Right cardiac atrium (tissue), 5 donors: ENCODE measurements at regions not wholly inside any gene's neighbourhood (a gene's known extent, or its start where the extent isn't known, plus 50 kb on each side); places are given as distances from the start of the nearest gene placed in this dataset.
A peak's percentile ranks its signal among the peaks of the same experiment; 100 is the strongest.
"Not testable (repeated sequence)": the region's sequence is repeated elsewhere in the genome, so short reads cannot be mapped to it uniquely, and the experiment has no call there.

Experiments used
- ATAC-seq, 2 donors: fragments of 200-7000 bp; cut with Tn5 transposase; one replicate each; pipeline versions ENCODE4 v1.8.0 to v1.9.1; 2020; ENCODE audit warnings: moderate library complexity in 2 of 2, mild to moderate bottlenecking in 1 of 2
- DNase-seq, 3 donors: peaks; one replicate each; pipeline ENCODE4 v3.0.0-alpha.2; 2020
- H3K27ac ChIP-seq: one replicate; pipeline ENCODE4 v1.5.1; 2013; ENCODE audit warnings: mild to moderate bottlenecking, low read length, control low read depth, moderate library complexity
- H3K27me3 ChIP-seq: one replicate; pipeline ENCODE4 v1.6.1; 2013; ENCODE audit not compliant: control insufficient read depth, insufficient read depth
- H3K4me1 ChIP-seq: one replicate; pipeline ENCODE4 v1.6.1; 2013; ENCODE audit warnings: low read length; ENCODE audit not compliant: control insufficient read depth, insufficient read depth
- H3K4me3 ChIP-seq: one replicate; pipeline ENCODE4 v1.5.1; 2013; ENCODE audit warnings: low read length, control low read depth
- H3K9me3 ChIP-seq: one replicate; pipeline ENCODE4 v1.6.1; 2013; ENCODE audit warnings: low read length; ENCODE audit not compliant: control insufficient read depth
- WGBS: extraction: QIAGEN DNeasy Blood & Tissue Kit; methylation state at CpG from one replicate; pipeline ENCODE4 v1.1.7; 2013; 5-methylcytosine and 5-hydroxymethylcytosine counted together
- intact Hi-C, 4 donors: fragments of 100-400 bp; cut with DNase I; formaldehyde crosslinking; loops; one replicate each; pipeline versions ENCODE4 v1.11.0 to v1.14.0; 2022 to 2023
- donor health status: healthy with polysubstance abuse.
- donor health status: DM: no; HTN: yes; CAD: no.
- donor health status: DM: no; HTN: no; CAD: no.
- donor health status: DM: no; HTN: yes; CAD: no; lungs with severe emphysema.
- donor health status: DM: yes; HTN: yes; CAD: no.

DNA sequence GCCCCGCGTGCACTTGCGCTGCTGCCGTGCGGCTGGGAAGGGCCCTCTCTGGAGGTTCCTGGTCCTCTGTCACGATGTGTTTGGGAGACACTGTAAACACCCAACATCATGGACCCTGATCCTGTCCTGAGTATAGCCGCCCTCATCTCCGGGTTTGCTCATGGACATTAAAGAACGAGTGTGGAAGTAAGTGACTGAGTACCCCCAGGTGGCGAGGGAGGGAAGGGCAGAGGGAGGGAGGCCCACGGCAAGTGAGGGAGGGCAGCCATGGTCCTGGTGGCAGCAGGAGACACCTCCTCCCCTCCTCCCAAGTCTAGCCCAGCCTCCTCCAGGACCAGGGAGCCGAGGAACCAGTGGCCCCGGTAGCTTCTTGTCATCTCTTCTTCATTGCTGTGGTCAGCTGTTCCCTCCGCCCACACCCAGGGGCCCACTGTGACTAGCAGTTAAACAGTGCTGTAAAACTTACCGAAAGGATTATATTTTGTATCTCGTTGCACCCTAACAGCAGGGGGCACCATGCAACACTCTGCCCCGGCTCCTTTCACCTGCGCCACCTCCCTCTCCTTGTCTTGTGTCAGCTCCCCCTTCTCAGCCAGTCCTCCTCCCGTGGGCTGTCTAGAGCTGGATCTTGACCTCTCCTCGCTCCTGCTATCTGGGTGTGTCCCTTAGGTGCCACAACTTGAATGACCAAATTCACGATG, 566.5 kb upstream of the B3GAT1 start:
- WGBS: 78% methylated on average over 21 of the region's 21 CpGs
- no peak for ATAC-seq
- Histone ChIP-seq H3K4me1 (no peaks in the 10 kb centered on the region), H3K4me3 (no peak overlapping the region), H3K27ac (no peak overlapping the region), H3K27me3 (no peaks in the 10 kb centered on the region), H3K9me3 (no peaks in the 10 kb centered on the region)
- no peak for DNase-seq
- intact Hi-C loops: no loop called here

DNA sequence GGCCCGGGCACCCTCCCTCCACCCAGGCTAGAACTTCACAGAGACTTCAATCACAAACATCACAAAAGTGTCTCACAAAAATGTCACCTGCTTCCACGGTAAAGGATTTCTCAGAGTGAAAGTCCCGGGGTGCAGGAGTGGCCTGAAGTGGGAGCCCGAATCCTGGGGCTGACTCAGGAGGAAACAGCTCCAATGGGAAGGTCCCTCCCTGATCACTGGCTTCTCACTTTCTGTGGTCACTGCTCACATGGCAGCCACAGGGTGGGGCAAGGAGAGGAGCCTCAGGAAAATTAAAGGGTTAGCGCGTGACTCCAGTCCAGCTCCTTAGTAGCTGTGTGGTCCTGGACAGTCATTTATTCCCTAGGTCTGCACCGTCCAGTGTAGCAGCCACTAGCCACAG, 564.5 kb upstream of the B3GAT1 start:
- ATAC-seq (no peak), DNase-seq (no peak)
- no peaks in the 10 kb centered on the region for H3K9me3 ChIP-seq
- intact Hi-C loops: no loop called here
- WGBS: 76% methylated on average over 7 of the region's 7 CpGs
- H3K4me1 ChIP-seq: no peaks in the 10 kb centered on the region
- H3K27me3 ChIP-seq: no peaks in the 10 kb centered on the region
- H3K27ac ChIP-seq: no peak overlapping the region
- no peak overlapping the region for H3K4me3 ChIP-seq

DNA sequence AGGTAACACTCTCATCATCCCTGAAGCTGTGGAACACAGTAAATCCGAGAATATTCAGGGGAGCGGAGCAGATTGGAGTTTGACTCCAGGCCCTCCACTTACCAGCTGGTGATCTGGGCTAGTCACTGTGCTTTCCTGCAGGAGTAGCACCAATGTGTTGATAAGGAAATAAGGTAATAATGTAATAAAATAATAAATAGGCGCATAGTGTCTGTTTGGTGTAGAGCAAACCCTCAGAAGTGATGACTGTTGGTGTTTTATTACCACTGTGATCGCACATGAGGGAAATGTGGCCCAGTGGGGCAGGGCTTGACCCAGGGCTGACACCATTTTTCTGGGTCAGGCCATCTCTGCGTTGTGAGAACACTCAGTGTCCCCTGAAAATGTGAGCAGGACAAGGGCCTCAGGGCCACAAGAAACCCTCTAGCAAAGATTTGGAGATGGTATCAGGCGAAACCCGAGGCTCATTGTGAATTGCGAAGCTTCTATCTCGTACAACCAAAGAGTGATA, 563.9 kb upstream of the B3GAT1 start:
- DNase-seq: no peak
- Histone ChIP-seq H3K4me1 (no peaks in the 10 kb centered on the region), H3K4me3 (no peak overlapping the region), H3K27me3 (no peaks in the 10 kb centered on the region), H3K9me3 (no peaks in the 10 kb centered on the region), H3K27ac (no peak overlapping the region)
- intact Hi-C loops: no loop called here
- 72% methylated on average over 9 of the region's 9 CpGs for WGBS
- ATAC-seq: no peak

DNA sequence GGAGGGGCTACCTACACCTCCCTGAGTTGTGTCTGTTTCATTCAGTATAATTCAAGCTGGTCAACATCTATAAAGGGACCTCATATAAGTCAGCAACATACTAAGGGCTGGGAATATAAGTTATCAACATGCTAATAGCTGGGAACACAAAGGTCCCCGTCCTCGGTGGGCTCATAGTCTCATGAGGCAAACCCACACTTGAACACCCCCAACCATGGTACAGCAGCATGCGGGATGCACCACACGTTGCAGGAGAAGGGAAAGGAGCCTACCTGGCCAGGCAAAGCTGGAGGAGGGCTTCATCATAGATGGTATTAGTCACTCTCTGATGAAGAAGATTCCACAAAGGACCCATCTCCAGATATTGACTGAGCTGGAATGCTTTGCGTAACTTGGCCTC, 561.8 kb upstream of the B3GAT1 start:
- ATAC-seq: no peak
- H3K4me1 ChIP-seq: no peaks in the 10 kb centered on the region
- WGBS: 86% methylated on average over 5 of the region's 5 CpGs
- DNase-seq: no peak
- H3K4me3 ChIP-seq: no peak overlapping the region
- H3K27me3 ChIP-seq: no peaks in the 10 kb centered on the region
- no peaks in the 10 kb centered on the region for H3K9me3 ChIP-seq
- H3K27ac ChIP-seq: no peak overlapping the region
- intact Hi-C loops: no loop called here

DNA sequence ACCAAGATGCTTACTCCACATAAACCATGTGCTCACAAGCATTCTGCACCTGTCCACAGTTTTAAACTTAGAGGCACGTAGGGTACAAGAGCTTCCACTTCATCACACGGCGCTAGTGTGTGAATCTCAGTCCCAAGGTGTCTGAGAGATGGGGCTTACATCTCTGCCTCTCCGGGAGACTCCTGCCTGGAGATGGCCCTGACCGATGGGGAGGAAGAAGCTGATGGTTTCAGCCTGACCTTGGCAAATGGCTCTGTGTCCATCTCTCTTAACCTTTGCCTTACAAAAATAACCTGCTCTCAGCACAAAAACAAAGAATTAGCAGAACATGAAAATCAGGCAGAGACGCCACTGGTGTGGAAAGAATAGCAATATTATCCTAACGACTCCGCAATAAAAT, 559.3 kb upstream of the B3GAT1 start:
- Histone ChIP-seq H3K27ac (no peak overlapping the region), H3K9me3 (no peaks in the 10 kb centered on the region), H3K4me3 (no peak overlapping the region), H3K27me3 (no peaks in the 10 kb centered on the region), H3K4me1 (no peaks in the 10 kb centered on the region)
- DNase-seq (no peak), ATAC-seq (no peak)
- intact Hi-C loops: no loop called here
- WGBS: 86% methylated on average over 8 of the region's 8 CpGs

DNA sequence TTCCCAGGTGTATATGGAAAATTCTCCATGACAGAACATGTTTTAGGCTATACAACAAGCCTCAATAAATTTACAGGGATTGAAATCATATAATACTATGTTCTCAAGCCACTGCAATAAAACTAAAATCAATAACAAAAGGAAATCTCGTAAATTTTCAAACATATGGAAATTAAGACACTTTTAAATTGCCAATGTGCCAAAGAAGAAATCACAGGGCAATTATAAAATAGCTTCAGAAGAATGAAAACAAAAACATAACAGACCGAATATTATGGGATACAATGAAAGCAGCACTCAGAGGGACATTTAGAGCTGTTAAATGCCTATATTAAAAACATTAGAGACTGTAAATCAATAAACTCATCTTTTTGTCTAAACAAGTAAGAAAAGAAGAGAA, 555.7 kb upstream of the B3GAT1 start:
- Histone ChIP-seq H3K27me3 (no peaks in the 10 kb centered on the region), H3K27ac (no peak overlapping the region), H3K9me3 (no peaks in the 10 kb centered on the region), H3K4me3 (no peak overlapping the region), H3K4me1 (no peaks in the 10 kb centered on the region)
- 75% methylated on average over 2 of the region's 2 CpGs for WGBS
- DNase-seq: no peak
- no peak for ATAC-seq
- intact Hi-C loops: no loop called here

DNA sequence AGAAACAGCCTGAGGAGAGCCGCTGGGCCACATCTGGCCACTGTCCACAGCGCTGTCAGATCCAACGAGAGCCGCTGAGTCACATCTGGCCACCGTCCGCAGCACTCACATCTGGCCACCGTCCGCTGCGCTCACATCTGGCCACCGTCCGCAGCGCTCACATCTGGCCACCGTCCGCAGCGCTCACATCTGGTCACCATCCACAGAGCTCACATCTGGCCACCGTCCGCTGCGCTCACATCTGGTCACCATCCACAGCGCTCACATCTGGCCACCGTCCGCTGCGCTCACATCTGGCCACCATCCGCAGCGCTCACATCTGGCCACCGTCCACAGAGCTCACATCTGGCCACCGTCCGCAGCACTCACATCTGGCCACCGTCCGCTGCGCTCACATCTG, 549.3 kb upstream of the B3GAT1 start:
- 92% methylated on average over 30 of the region's 30 CpGs for WGBS
- ATAC-seq, intact Hi-C loops, H3K4me3 ChIP-seq, H3K27me3 ChIP-seq, DNase-seq, H3K27ac ChIP-seq, H3K9me3 ChIP-seq, H3K4me1 ChIP-seq: not testable (repeated sequence)

DNA sequence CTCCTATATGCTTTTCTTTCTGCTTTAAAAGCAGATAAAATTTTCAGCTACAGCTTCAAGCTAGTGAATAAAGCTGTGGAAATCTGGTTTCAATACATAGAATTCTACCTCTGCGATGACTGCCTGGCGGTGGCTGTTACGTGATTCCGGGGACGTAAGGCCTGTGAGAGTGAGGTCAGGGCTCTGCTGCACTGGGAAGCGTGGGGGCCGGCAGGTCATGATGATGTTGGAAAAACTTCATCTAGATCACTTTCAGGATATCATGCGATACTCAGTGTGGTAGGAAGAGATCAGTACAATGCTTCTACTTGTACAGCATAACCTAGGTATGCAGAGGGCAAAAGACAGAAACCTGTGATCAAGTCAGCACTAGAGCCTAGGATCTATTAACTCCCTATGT, 546.8 kb upstream of the B3GAT1 start:
- ATAC-seq: no peak
- H3K4me3 ChIP-seq: no peak overlapping the region
- H3K9me3 ChIP-seq: no peaks in the 10 kb centered on the region
- intact Hi-C loops: no loop called here
- no peak overlapping the region for H3K27ac ChIP-seq
- WGBS: 75% methylated on average over 8 of the region's 8 CpGs
- no peak for DNase-seq
- H3K4me1 ChIP-seq: no peaks in the 10 kb centered on the region
- H3K27me3 ChIP-seq: no peaks in the 10 kb centered on the region

DNA sequence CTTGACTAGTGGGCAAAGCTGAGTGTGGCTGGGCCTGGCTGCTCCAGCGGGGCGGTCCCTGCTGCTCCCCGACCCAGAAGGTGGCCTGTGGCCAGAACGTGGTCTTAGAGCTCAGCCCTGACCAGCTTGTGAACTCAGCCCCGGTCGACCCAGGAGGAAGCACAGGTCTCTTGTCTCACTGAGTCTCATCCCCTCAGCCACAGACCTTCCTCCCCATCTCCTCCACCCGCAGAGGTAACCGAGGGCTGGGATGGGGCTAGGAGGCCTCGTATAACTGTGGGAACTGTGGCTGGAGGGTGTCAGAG, 546.2 kb upstream of the B3GAT1 start:
- ATAC-seq (no peak), DNase-seq (no peak)
- Histone ChIP-seq H3K4me1 (no peaks in the 10 kb centered on the region), H3K27ac (no peak overlapping the region), H3K9me3 (no peaks in the 10 kb centered on the region), H3K4me3 (no peak overlapping the region), H3K27me3 (no peaks in the 10 kb centered on the region)
- intact Hi-C loops: no loop called here
- 79% methylated on average over 9 of the region's 9 CpGs for WGBS

DNA sequence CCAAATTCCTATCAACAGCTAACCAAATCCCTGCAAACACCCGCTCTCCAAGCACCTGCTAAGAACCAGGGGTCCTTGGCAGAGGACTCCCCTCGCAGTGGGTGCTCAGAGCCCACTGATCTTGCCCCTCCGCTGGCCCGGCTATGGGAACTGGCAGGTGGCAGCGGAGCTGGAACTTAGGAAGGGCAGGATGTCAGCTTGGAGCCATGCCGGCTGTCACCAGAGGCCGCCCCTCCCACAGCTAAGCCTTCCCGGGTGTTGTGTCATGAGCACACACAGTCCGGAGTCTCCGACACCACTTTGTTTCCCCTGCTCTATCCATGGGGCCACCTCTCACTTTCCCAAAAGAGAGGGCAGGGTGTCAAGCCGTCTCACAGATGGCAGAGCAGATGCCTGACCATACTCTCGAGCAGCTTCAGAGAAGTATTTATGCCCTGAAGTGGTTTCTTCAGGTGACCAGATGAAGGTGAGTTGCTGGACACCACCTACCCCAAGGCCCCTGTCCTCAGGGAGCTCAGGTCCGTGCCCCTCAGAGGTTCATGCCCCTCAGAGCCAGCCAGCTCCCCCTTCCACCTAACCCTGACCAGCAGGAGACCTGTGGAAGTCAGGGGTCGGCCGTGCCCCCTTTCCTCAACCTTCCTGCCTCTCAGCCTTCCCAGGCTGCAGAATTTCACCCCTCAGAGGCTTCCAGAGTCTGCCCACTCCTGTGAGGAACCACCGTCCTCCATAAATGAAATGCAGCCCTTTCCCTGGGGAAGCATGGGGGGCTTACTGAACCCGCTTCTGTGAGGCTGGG, 545.7 kb upstream of the B3GAT1 start:
- intact Hi-C loops: no loop called here
- DNase-seq (peak in 1 of 3 donors; percentile 44), ATAC-seq (no peak)
- no peak overlapping the region for H3K27ac ChIP-seq
- 72% methylated on average over 17 of the region's 17 CpGs for WGBS
- no peaks in the 10 kb centered on the region for H3K9me3 ChIP-seq
- H3K4me3 ChIP-seq: no peak overlapping the region
- H3K27me3 ChIP-seq: no peaks in the 10 kb centered on the region
- H3K4me1 ChIP-seq: no peaks in the 10 kb centered on the region

DNA sequence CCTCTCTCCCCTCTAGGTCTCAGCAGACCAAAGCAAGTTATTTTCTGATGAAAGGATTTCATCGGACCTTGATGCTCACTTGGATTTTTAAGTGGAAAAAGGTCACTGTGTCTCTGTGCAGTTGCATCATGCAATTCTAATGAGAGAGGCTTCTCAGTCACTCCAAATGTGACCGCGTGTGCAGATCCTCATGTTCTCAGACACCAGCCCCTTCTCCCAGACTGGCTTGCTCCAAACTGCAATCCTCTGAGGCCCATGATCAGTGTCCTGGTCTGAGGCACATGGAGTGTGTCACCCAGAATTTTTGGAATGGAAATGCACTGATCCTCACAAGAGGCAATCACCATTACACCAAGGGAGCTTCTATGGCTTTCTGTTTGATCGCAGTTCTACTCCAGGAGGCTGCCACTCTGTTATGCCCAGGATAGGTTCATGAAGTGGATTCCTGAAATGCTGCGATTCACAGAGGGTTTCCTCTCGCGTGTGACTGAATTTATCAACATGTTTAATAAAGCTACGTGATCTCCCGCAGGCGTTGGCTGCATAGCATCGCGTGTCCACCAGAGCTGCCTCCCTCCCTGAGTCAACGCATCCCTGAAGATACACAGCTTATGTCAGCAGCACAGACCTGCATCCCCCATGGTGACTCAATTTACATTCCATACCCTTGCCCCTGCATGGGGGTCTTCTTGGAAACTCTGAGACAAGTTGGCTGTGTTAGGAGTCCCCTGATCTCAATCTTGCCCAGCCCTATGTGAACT, 544.6 kb upstream of the B3GAT1 start:
- ATAC-seq (no peak), DNase-seq (no peak)
- H3K9me3 ChIP-seq: no peaks in the 10 kb centered on the region
- no peaks in the 10 kb centered on the region for H3K27me3 ChIP-seq
- 85% methylated on average over 13 of the region's 13 CpGs for WGBS
- H3K27ac ChIP-seq: no peak overlapping the region
- intact Hi-C loops: no loop called here
- H3K4me3 ChIP-seq: no peak overlapping the region
- H3K4me1 ChIP-seq: no peaks in the 10 kb centered on the region
